GM06990 (cell line): ENCODE measurements at regions not wholly inside any gene's neighbourhood (a gene's known extent, or its start where the extent isn't known, plus 50 kb on each side); places are given as distances from the start of the nearest gene placed in this dataset.
"Not testable (repeated sequence)": the region's sequence is repeated elsewhere in the genome, so short reads cannot be mapped to it uniquely, and the experiment has no call there.

Experiments used
- DNase-seq: peaks from one replicate; pipeline ENCODE4 v3.0.0-alpha.2; 2011; ENCODE audit not compliant: insufficient read length; ENCODE audit errors: extremely low read depth
- H3K27me3 ChIP-seq: replicated peaks from 2 replicates; pipeline ENCODE4 v1.6.0; 2011; ENCODE audit warnings: low read length; ENCODE audit not compliant: control insufficient read depth, insufficient read depth
- H3K36me3 ChIP-seq: 2 replicates; pipeline ENCODE4 v1.5.1; 2011; ENCODE audit warnings: low read length; ENCODE audit not compliant: control insufficient read depth, insufficient read depth
- H3K4me3 ChIP-seq: replicated peaks from 2 replicates; pipeline ENCODE4 v1.5.1; 2011; ENCODE audit warnings: low read depth, mild to moderate bottlenecking, control low read depth, low read length
- TF ChIP-seq, protein P1 (sequence below): IDR thresholded peaks from 2 replicates; pipeline ENCODE4 v1.5.1; 2011; ENCODE audit warnings: low read length, control low read depth, mild to moderate bottlenecking, inconsistent platforms; ENCODE audit not compliant: insufficient read depth, poor library complexity, severe bottlenecking

DNA sequence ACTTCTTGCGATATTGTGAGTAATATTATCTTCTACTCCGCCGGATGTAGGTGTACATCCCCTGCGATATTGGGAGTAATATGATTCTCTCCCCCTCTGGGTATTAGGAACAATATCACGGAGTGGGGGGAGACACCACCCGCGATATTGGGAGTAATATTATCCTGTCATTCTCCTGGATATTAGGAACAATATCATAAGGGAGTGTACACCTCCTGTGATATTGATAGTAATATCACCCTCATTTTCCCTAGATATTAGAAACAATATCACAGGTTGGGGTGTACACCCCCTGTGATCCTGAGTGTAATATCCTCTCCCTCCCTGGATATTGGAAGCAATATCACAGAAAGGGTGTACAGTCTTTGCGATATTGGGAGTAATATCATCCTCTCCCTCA lies 64.3 kb upstream of the CEACAM21 start:
- TF ChIP-seq, protein P1, sequence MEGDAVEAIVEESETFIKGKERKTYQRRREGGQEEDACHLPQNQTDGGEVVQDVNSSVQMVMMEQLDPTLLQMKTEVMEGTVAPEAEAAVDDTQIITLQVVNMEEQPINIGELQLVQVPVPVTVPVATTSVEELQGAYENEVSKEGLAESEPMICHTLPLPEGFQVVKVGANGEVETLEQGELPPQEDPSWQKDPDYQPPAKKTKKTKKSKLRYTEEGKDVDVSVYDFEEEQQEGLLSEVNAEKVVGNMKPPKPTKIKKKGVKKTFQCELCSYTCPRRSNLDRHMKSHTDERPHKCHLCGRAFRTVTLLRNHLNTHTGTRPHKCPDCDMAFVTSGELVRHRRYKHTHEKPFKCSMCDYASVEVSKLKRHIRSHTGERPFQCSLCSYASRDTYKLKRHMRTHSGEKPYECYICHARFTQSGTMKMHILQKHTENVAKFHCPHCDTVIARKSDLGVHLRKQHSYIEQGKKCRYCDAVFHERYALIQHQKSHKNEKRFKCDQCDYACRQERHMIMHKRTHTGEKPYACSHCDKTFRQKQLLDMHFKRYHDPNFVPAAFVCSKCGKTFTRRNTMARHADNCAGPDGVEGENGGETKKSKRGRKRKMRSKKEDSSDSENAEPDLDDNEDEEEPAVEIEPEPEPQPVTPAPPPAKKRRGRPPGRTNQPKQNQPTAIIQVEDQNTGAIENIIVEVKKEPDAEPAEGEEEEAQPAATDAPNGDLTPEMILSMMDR: no peak

GRCh38 chr19:41515015-41515652 lies 60.8 kb upstream of the CEACAM21 start:
- TF ChIP-seq, protein P1: no peak
- Histone ChIP-seq H3K27me3 (no peaks in the 10 kb centered on the region), H3K36me3 (no peaks in the 10 kb centered on the region), H3K4me3 (no peak overlapping the region)
- no peak for DNase-seq

More for the DNA sequence above, 64.3 kb upstream of the CEACAM21 start:
- Histone ChIP-seq H3K27me3 (no peaks in the 10 kb centered on the region), H3K4me3 (no peak overlapping the region), H3K36me3 (no peaks in the 10 kb centered on the region)
- DNase-seq: no peak

DNA sequence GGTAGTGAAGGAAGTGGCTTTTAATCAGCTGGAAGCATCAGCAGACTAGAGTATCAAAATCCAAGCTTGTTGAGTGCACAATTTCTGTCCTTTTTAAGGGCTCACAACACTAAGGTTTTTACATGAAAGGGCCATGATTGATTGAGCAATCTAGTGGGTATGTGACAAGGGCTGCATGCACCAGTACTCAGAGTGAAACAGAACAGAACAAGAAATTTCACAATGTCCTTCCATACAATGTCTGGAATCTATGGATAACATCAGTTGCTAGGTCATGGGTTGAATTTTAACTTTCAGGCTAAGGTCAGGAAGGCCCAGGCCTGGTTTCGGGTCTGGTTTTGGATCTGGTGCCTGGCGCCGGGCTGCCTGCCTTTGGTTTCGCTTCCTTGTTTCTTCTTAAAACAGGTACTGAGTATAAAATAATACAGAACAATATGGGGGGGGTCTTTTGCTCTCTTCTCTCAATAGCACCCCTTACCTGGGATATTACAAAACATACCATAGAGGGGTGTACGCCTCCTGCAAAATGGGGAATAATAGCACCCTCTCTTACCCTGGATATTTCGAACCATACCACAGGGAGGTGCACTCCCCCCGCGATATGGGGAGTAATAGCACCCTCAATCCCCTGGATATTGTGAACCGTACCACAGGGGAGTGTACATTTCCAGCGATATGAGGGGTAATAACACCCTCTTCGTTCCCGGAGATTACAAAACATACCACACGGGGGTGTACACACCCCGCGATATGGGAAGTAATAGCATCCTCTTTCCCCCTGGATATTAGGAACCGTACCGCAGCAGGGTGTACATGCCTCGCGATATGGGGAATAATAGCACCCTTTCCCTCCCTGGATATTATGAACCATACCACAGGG lies 59.4 kb upstream of the CEACAM21 start:
- H3K27me3 ChIP-seq: not testable (repeated sequence)

GRCh38 chr19:41518141-41518540 lies 57.8 kb upstream of the CEACAM21 start:
- no peaks in the 10 kb centered on the region for H3K27me3 ChIP-seq
- no peak for DNase-seq
- TF ChIP-seq, protein P1: no peak
- H3K4me3 ChIP-seq: no peak overlapping the region
- no peaks in the 10 kb centered on the region for H3K36me3 ChIP-seq

More for the DNA sequence above, 59.4 kb upstream of the CEACAM21 start:
- not testable (repeated sequence) for H3K36me3 ChIP-seq, H3K4me3 ChIP-seq, DNase-seq
- TF ChIP-seq, protein P1: peak; percentile 32

DNA sequence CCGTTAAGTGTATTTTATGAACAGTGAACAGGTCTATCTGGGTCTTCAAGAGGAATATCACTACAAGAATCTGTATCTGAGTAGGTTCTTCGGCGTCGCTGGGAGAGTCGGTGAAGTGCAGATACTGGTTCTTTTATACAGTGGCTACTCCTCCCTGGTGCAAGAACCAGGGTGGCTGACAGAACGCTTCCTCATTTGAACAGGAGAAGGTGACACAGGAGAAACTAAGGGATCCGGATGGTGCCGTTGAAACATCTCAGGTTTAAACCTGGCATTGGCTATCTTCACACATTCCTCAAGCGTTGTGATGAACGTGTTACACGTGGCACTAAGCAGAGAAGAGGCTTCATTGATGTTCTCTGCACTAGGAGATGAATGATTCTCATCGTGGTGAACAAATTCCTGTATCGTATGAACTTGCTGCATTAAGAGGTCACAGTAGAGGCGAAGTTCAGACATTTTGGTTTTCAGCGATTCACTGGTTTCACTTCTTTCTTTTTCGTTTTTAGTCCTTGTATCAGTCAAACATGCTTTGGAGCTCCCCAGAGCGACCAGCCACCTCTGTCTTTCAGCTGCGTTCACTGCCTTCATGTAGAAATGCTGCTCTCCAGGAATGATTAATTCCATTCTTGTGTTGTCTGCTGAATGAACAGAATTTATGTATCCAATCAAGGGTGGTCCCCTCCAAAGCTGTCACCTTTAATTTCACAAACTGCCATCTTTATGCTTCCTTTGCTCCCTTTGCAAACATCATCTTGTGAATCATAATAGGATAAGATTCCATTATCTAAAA lies 54.6 kb upstream of the CEACAM21 start:
- peak overlapping the region; percentile 51 for H3K4me3 ChIP-seq
- H3K36me3 ChIP-seq, DNase-seq, H3K27me3 ChIP-seq: not testable (repeated sequence)
